Fibroblast of peridontal ligament (primary cell): ENCODE measurements at regions not wholly inside any gene's neighbourhood (a gene's known extent, or its start where the extent isn't known, plus 50 kb on each side); places are given as distances from the start of the nearest gene placed in this dataset.

Source experiments
- DNase-seq: peaks from one replicate; pipeline ENCODE4 v3.0.0-alpha.2; 2010; ENCODE audit errors: extremely low read depth

DNA sequence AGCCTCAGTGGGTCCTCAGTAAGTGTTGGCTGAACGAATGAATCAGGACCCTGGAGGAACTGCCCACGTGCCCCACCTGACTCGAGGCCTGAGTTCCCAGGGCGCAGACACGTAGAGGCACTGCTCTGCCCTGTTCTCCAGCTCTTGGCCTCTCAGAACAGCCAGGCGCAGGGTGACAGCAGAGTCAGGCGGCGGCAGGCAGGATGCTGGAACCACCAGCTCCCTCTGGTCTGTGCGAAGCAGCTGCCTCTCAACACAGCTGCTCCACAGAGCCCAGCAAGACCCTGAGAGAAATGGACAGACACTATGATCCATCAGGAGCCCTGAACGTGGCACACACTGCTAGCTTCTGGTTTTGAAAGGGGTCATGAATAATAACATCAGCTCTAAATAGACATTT is 53.1 kb upstream of the BCO1 start:
- no peak for DNase-seq

DNA sequence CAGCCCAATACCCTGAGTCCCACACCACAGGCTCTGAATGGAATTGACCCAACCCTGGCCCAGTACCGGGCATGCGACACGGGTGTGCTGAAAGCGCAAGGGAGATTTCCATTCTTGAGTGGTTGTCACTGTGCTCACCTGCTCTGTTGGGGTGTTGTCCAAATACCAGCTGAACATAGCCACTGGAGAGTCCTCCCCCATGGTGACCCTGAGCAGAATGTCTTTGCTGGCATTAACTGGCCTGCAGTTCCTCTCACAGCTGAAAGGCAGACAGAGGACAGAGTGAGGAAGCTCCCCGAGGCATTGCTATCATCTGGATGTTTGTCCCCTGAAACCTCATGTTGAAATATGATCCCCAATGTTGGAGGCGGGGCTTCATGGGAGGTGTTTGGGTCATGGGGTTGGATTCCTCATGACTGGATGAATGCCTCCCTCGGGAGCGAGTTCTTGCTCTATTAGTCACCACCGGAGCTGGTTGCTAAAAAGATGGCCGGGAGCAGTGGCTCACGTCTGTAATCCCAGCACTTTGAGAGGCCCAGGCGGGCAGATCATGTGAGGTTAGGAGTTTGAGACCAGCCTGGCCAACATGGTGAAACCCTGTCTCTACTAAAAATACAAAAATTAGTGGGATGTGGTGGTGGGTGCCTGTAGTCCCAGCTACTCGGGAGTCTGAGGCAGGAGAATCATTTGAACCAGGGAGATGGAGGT is 57.3 kb upstream of the BCO1 start:
- peak; percentile 96 for DNase-seq

GRCh38 chr16:81180578-81180977 is 57.9 kb upstream of the BCO1 start:
- DNase-seq = no peak

DNA sequence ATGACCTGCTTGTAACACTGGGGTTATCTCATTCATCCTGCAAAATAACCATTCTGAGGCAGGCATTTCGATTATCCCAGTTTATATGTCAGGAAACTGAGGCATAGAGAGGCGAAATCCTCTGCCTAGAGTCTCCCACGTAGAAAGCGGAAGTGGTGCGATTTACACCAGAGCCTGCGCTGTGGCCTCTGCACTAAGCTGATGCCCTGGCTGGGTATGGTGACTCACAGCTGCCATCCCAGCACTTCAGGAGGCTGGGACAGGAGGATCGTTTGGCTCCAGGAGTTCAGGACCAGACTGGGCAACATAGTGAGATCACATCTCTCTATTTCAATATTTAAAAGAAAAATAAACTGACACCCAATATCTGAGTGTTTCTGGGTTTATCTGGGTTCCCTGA is 59.3 kb upstream of the BCO1 start:
- no peak for DNase-seq

DNA sequence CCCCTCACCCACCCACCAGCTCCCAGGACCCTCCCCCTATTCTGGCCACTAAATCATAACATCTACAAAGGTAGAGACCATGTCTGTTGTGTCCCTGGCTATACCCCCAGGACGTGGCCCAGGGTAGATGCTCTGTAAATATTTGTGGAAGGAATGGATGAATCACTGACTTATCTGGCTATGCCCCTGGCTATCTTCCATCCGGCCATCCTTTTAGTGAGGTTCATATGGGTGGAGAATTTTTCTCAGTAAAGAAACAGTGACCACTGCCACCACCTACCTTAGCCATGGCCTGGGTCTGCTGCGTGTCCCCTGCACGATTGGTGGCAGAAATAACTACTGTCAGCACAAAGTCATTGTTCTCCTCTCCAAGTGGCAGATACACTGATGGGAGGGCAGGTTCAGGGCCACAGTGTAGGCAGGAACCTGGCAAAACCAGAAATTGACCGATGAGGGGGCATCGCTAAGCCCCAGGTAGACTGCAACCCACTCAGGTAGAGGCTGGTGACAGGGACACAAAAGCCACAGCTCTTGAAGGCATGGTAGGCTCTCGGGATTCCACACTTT is 63.1 kb upstream of the BCO1 start:
- peak; percentile 33 for DNase-seq

GRCh38 chr16:81174644-81175324 is 63.7 kb upstream of the BCO1 start:
- DNase-seq = no peak

DNA sequence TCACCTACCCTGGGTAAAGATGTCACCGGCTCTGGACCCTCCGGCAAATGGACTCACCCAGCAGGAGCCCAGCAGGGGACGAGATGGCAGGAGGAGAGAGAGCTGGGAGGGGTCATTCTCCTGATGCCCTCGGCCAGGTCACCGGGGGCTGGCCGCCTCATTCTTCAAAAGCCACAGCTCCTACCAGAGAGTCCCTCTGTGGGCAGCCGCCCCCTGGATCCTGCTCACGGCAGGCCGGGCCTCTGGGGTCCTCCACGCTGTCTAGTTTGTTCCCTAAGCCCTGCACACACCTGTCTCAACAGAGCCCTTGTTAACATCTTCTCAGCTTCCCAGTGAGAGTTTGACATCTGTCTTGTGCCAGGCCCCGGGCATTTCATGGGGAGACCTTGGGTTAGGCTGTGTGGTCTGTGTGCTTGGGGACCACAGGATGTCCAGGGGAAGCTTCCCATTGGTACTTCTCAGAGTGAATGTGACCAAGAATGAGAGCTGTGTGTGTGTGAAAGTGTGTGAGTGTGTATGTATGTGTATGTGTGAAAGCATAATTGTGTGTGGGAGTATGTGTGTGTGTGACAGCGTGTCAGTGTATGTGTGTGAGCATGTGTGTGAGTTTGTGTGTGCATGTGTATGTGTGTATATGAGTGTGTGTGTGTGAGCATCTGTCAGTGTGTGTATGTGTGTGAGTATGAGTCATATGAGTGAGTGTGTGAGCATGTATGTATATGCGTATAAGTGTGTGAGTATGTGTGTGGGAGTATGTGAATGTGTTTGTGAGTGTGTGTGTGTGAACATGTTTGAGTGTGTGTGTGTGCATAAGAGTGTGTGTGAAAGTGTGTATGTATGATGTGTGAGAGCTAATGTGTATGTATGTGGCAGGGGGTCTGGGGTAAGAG is 65.5 kb upstream of the BCO1 start:
- no peak for DNase-seq

GRCh38 chr16:81170824-81171223 is 67.7 kb upstream of the BCO1 start:
- no peak for DNase-seq

GRCh38 chr16:81168406-81168805 is 70.1 kb upstream of the BCO1 start:
- no peak for DNase-seq

DNA sequence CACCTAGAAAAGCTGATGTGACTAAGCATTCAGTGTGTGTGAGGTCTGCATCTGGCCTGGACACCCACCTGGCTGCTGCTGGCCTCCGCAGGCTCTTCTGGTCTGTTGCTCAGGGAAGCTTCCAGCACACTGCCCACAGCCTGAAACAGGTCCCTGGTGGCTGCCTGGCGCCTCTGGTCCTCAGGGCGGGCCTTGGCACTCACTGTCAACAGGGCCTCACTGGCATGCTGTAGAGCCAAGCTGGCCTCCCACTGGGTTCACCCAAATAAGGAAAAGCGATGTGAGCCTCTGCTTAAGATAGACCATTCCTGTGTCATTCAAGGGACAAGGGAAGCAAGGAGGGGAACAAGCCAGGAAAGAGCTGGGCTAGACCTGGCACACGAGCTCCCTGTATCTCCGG is 70.6 kb upstream of the BCO1 start:
- DNase-seq = no peak

- DNase-seq = no peak
Observed at GRCh38 chr16:81166417-81167300, 70.5 kb upstream of the GCSH start.

GRCh38 chr16:81165411-81166097 is 69.4 kb upstream of the GCSH start:
- no peak for DNase-seq

DNA sequence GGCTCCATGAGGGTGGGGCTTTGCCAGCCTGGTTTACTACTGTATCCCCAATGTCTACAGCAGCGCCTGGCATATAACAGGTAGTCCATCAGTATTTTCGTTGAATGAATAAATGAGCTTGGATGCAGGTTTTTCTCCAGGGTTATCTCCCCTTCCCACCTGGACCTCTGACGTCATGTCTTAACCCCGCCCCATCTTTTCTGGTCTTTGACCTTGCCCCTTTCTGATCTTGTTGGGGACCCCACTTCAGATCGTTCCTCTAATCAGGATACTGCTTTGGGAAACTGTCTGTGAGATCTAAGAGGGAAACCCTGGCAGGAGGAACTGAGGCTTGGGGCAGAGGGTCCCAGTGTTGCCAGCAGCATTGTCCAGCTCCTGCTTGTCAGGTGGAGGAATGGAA is 68.8 kb upstream of the GCSH start:
- no peak for DNase-seq

GRCh38 chr16:81164481-81164880 is 68.3 kb upstream of the GCSH start:
- no peak for DNase-seq

GRCh38 chr16:81163671-81164070 is 67.5 kb upstream of the GCSH start:
- no peak for DNase-seq

- no peak for DNase-seq
Observed at GRCh38 chr16:81158964-81159363, 62.8 kb upstream of the GCSH start.

DNA sequence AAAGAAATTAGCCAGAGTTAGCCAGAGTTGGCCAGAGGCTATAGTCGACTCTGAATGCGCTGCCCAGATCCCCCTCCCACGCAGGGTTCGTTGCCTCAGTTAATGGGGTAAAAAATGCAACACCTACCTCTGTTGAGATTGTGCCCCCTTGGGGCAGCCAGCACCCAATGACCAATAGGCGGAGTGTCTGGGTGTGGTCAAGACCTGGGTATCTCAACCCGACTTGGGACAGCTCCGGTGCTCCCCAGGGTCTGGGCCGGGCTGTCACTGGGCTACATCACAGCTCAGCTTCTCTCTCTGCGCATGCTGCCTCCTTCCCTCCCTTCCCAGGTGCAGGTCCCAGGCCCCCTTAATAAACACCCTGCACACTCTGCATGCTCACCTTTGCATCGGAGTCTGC is 59.6 kb upstream of the GCSH start:
- DNase-seq = no peak

- no peak for DNase-seq
Observed at GRCh38 chr16:81151648-81152310, 55.6 kb upstream of the GCSH start.

- DNase-seq = no peak
Observed at GRCh38 chr16:81149614-81150013, 53.4 kb upstream of the GCSH start.

GRCh38 chr16:81148277-81148676 is 52.1 kb upstream of the GCSH start:
- DNase-seq = no peak
